Gastrocnemius medialis (tissue), 4 donors: ENCODE measurements at regions not wholly inside any gene's neighbourhood (a gene's known extent, or its start where the extent isn't known, plus 50 kb on each side); places are given as distances from the start of the nearest gene placed in this dataset.

Source experiments
- ATAC-seq, 2 donors: fragments of 150-250 bp; one replicate each; pipeline ENCODE4 v1.9.1; 2016
- DNase-seq, 2 donors: peaks; one replicate each; pipeline ENCODE4 v3.0.0-alpha.2; 2019
- H3K27ac ChIP-seq, 4 donors: fragments of 200-600 bp; sonication (generic); 1 replicate in 1 of 4; 2 replicates in 3 of 4; pipeline ENCODE4 v1.5.1; 2016 to 2018; ENCODE audit warnings: mild to moderate bottlenecking in 2 of 4, moderate library complexity in 1 of 4
- H3K27me3 ChIP-seq, 3 donors: fragments of 200-600 bp; sonication (generic) in 2 of 3; 1 replicate in 1 of 3; 2 replicates in 2 of 3; pipeline versions ENCODE4 v1.5.1 to v1.6.0; 2016 to 2019; ENCODE audit warnings: mild to moderate bottlenecking in 1 of 3, moderate library complexity in 1 of 3
- H3K36me3 ChIP-seq, 2 donors: fragments of 200-600 bp; sonication (generic) in 1 of 2; one replicate each; pipeline ENCODE4 v1.5.1; 2017 to 2018
- H3K4me1 ChIP-seq, 2 donors: fragments of 200-600 bp; sonication (generic) in 1 of 2; one replicate each; pipeline ENCODE4 v1.5.1; 2016 to 2017; ENCODE audit warnings: mild to moderate bottlenecking in 2 of 2
- H3K4me3 ChIP-seq, 4 donors: fragments of 200-600 bp; sonication (generic) in 3 of 4; 1 replicate in 1 of 4; 2 replicates in 3 of 4; pipeline ENCODE4 v1.5.1; 2016 to 2019; ENCODE audit warnings: mild to moderate bottlenecking in 2 of 4
- H3K9me3 ChIP-seq, 3 donors: fragments of 200-600 bp; sonication (generic) in 2 of 3; 1 replicate in 1 of 3; 2 replicates in 2 of 3; pipeline ENCODE4 v1.5.1; 2016 to 2019
- CTCF ChIP-seq, 5 experiments: fragments of 450-650 bp in 3 of 5; fragments of 200-600 bp in 2 of 5; sonication (generic) in 2 of 5; IDR thresholded peaks in 4 of 5; conservative IDR thresholded peaks in 1 of 5; 1 replicate in 4 of 5; 2 replicates in 1 of 5; pipeline ENCODE4 v1.5.1; 2016 to 2019; ENCODE audit warnings: antibody characterized with exemption in 5 of 5, mild to moderate bottlenecking in 3 of 5, moderate library complexity in 3 of 5
- POLR2A ChIP-seq, 2 donors: fragments of 450-650 bp; IDR thresholded peaks; one replicate each; pipeline ENCODE4 v1.6.1; 2017; ENCODE audit warnings: antibody characterized with exemption in 2 of 2, mild to moderate bottlenecking in 2 of 2, moderate library complexity in 2 of 2
- in situ Hi-C, 4 donors: fragments of 200-750 bp; cut with MboI; loops; one replicate each; pipeline versions ENCODE4 v1.15.0 to v1.8.0; 2017; ENCODE audit warnings: low sequenced_read_pairs in 4 of 4
- intact Hi-C: fragments of 100-400 bp; cut with DNase I; formaldehyde crosslinking; loops from one replicate; pipeline ENCODE4 v1.15.1; 2023; ENCODE audit warnings: low total_unique reads

DNA sequence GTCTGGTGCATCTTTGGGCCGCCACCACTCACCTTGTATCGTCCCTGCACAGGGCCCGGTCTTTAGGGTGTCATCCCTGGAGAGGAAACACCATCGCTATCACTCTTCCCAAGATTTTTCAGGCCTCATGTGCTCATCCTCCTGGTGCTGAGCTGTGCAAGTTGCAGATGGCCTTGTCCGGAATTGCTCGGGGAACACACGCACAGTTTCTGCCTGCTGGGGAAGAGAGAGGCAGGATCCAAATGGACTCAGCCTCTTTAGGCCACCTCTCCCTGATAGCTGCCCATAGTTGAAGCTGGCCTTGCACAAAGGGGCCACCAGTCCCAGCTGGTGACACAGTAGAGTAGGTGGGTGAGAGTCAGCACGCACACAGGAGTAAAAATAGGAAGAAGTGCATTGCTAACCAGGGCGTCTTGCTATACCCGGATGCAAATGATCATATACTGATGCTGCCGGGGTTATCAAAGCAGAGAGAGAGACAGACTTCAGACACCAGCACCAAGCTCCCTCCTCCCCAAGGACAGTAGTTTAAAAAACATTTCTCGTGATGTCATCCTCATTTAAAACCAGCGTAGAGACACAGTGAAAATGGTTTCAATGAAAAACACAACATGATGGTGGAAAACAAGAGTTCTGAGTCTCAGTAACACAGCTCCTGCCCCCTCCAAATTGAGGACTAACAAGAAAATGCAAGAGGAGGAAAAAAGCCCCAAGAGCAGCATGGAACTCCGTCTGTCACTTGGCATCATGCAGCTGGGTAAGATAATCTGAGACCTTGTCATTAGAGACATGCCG lies 147.5 kb upstream of the NCK2 start:
- TF ChIP-seq CTCF (IDR thresholded peaks at IDR 0.05 in 4 of 5, conservative IDR thresholded peaks at IDR 0.05 in 1 of 5) (no peak), POLR2A (IDR thresholded peaks at IDR 0.05) (no peak)
- Histone ChIP-seq H3K9me3 (no peaks in the 10 kb centered on the region), H3K4me1 (no peaks in the 10 kb centered on the region), H3K4me3 (no peak overlapping the region), H3K36me3 (no peaks in the 10 kb centered on the region), H3K27me3 (no peaks in the 10 kb centered on the region), H3K27ac (no peak overlapping the region)
- in situ Hi-C loops (no loop called here), intact Hi-C loops (no loop called here)
- ATAC-seq = no peak
- DNase-seq = no peak

DNA sequence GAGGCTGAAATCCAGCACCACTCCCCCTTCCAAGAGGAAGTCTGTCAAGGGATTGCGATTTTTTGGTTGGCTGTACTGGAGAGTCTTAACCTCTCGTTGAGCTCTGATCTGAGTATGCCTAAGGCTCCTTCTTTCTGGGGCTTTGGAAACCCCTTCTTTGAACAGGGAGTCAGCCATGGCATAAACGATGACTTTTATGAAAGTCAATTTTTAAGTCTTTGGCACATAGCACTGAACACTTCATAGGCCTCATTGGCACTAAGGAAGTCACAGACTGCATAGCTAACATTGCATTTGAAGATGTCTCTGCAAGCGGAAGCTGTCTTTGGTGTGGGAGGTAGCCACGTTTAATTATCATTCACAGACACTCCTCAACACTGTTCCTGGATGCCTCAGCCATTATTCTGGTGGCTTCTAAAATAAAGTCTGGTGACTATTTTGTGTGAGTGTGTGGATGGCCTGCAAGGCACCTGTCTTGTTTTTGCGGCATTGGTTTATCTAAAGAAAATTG lies 148.2 kb upstream of the NCK2 start:
- Histone ChIP-seq H3K36me3 (no peaks in the 10 kb centered on the region), H3K27me3 (no peaks in the 10 kb centered on the region), H3K27ac (no peak overlapping the region), H3K4me1 (no peaks in the 10 kb centered on the region), H3K9me3 (no peaks in the 10 kb centered on the region), H3K4me3 (no peak overlapping the region)
- no peak for ATAC-seq
- intact Hi-C loops (no loop called here), in situ Hi-C loops (no loop called here)
- no peak for DNase-seq
- TF ChIP-seq POLR2A (IDR thresholded peaks at IDR 0.05) (no peak), CTCF (IDR thresholded peaks at IDR 0.05 in 4 of 5, conservative IDR thresholded peaks at IDR 0.05 in 1 of 5) (no peak)

DNA sequence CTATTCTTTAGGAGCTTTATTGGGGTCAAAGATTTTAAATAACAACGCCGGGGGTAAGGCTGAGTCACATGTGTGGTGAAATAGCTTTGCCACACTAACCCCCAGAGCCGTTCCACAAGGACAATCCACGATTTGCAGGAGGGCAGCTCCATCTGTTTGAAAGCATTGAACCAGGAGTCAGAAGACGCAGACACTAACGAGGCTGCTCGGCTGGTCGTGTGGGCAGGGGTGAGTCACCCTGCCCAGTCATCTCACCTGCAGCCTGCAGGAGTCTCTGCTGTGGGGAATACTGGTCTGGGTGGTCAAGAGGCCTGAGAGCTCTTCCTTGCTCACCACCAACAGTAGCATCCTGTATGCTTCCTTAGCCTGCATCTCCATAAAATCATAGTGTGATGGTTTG lies 149.2 kb upstream of the NCK2 start:
- Histone ChIP-seq H3K4me1 (no peaks in the 10 kb centered on the region), H3K27ac (no peak overlapping the region), H3K9me3 (no peaks in the 10 kb centered on the region), H3K36me3 (no peaks in the 10 kb centered on the region), H3K4me3 (no peak overlapping the region), H3K27me3 (no peaks in the 10 kb centered on the region)
- no peak for DNase-seq
- ATAC-seq = no peak
- TF ChIP-seq POLR2A (IDR thresholded peaks at IDR 0.05) (no peak), CTCF (IDR thresholded peaks at IDR 0.05 in 4 of 5, conservative IDR thresholded peaks at IDR 0.05 in 1 of 5) (no peak)
- in situ Hi-C loops = no loop called here
- intact Hi-C loops = no loop called here

- ATAC-seq (no peak), DNase-seq (no peak)
- H3K4me1 ChIP-seq = no peaks in the 10 kb centered on the region
- H3K4me3 ChIP-seq = no peak overlapping the region
- intact Hi-C loops = no loop called here
- in situ Hi-C loops = no loop called here
- TF ChIP-seq POLR2A (IDR thresholded peaks at IDR 0.05) (no peak), CTCF (IDR thresholded peaks at IDR 0.05 in 4 of 5, conservative IDR thresholded peaks at IDR 0.05 in 1 of 5) (no peak)
- H3K36me3 ChIP-seq = no peaks in the 10 kb centered on the region
- no peaks in the 10 kb centered on the region for H3K27me3 ChIP-seq
- H3K9me3 ChIP-seq = no peaks in the 10 kb centered on the region
- H3K27ac ChIP-seq = no peak overlapping the region
Measured at GRCh38 chr2:105593221-105593967, 151.3 kb upstream of the NCK2 start.
